SK-N-MC (cell line): ENCODE measurements at regions not wholly inside any gene's neighbourhood (a gene's known extent, or its start where the extent isn't known, plus 50 kb on each side); places are given as distances from the start of the nearest gene placed in this dataset.

ENCODE experiments used
- EZH2 ChIP-seq: fragments of 200-600 bp; sonication (generic); IDR thresholded peaks from one replicate; pipeline ENCODE4 v1.6.1; 2017; ENCODE audit warnings: antibody characterized with exemption
- FOXP2 ChIP-seq: optimal IDR thresholded peaks from 2 replicates; pipeline ENCODE3; 2011; ENCODE audit warnings: mild to moderate bottlenecking, moderate library complexity; ENCODE audit not compliant: insufficient read depth; ENCODE audit errors: extremely low read length, control extremely low read depth
- POLR2AphosphoS5 ChIP-seq: IDR thresholded peaks from 2 replicates; pipeline ENCODE4 v1.6.1; 2012; ENCODE audit warnings: mild to moderate bottlenecking, low read depth, low read length, borderline replicate concordance

DNA sequence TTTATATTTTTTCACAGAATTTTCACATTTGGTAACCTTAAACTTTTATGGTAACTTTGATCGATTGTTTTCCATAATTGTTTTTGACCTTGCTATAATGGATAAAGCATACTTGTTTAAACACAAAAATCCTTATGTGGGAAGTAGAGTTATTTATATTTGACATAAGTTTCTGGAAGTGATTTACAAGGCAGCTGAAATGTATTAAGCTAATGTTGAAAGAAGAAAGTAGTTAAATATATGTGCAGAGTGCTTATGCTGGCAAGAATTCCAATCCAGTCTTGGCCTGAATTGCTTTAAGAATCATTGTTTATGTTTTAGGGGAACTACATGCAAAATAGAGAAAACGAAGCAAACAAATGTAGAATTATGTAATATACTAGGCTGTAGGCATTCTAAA lies 763.6 kb downstream of the TAF11L14 start:
- TF ChIP-seq EZH2 (no peak), POLR2AphosphoS5 (no peak), FOXP2 (no peak)
